C4-2B (cell line): ENCODE measurements at regions not wholly inside any gene's neighbourhood (a gene's known extent, or its start where the extent isn't known, plus 50 kb on each side); places are given as distances from the start of the nearest gene placed in this dataset.

Experiments used
- CTCF ChIP-seq: fragments of 450-650 bp; conservative IDR thresholded peaks from 2 replicates; pipeline ENCODE4 v1.5.1; 2017; ENCODE audit warnings: mild to moderate bottlenecking
- ZFX ChIP-seq: fragments of 450-650 bp; IDR thresholded peaks from 2 replicates; pipeline ENCODE4 v1.6.1; 2017

GRCh38 chr17:15169676-15170075 is 95.5 kb downstream of the PMP22 start:
- TF ChIP-seq CTCF (no peak), ZFX (no peak)
